ENCODE measurements at regions not wholly inside any gene's neighbourhood (a gene's known extent, or its start where the extent isn't known, plus 50 kb on each side); places are given as distances from the start of the nearest gene placed in this dataset.
"Not testable (repeated sequence)": the region's sequence is repeated elsewhere in the genome, so short reads cannot be mapped to it uniquely, and the experiment has no call there.

DNA sequence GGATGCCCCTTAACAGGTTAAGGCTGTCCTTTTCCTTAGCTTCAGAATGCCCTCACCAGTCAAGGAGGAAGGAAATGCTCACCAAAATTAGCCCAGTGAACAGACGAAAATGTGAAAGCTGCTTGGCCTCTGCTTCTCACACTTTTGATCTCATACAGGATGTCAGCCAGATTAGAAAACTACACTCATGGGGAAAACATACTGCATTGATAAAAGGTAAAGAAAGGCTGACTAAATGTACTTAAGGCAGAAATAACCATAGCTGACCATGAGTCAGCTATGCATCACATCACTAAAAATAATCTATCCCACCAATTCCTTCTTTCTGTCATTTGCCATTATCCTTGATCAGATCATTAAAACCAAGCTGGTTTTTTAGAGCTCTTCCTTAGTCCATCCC is 198.4 kb upstream of the TENT5A start:
- TF ChIP-seq, protein P1, sequence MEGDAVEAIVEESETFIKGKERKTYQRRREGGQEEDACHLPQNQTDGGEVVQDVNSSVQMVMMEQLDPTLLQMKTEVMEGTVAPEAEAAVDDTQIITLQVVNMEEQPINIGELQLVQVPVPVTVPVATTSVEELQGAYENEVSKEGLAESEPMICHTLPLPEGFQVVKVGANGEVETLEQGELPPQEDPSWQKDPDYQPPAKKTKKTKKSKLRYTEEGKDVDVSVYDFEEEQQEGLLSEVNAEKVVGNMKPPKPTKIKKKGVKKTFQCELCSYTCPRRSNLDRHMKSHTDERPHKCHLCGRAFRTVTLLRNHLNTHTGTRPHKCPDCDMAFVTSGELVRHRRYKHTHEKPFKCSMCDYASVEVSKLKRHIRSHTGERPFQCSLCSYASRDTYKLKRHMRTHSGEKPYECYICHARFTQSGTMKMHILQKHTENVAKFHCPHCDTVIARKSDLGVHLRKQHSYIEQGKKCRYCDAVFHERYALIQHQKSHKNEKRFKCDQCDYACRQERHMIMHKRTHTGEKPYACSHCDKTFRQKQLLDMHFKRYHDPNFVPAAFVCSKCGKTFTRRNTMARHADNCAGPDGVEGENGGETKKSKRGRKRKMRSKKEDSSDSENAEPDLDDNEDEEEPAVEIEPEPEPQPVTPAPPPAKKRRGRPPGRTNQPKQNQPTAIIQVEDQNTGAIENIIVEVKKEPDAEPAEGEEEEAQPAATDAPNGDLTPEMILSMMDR (IDR thresholded peaks at IDR 0.05): no peak
- TF ChIP-seq POLR2A (IDR thresholded peaks at IDR 0.05) (no peak), POLR2AphosphoS5 (IDR thresholded peaks at IDR 0.05) (no peak)
- intact Hi-C loops (cut with DNase I): no loop called here
- WGBS: 29% methylated on average over 1 of the region's 1 CpG
- Histone ChIP-seq H3K36me3 (no peaks in the 10 kb centered on the region), H3K4me1 (replicated peaks) (no peaks in the 10 kb centered on the region), H3K27me3 (replicated peaks; ENCODE audit: insufficient read depth) (no peaks in the 10 kb centered on the region), H3K27ac (no peak overlapping the region), H3K9me3 (no peaks in the 10 kb centered on the region), H3K4me3 (no peak overlapping the region)
- DNase-seq (ENCODE audit: low spot score): no peak

- Histone ChIP-seq H3K36me3 (no peaks in the 10 kb centered on the region), H3K4me3 (no peak overlapping the region), H3K4me1 (replicated peaks) (no peaks in the 10 kb centered on the region), H3K27me3 (replicated peaks; ENCODE audit: insufficient read depth) (no peaks in the 10 kb centered on the region), H3K9me3 (no peaks in the 10 kb centered on the region), H3K27ac (no peak overlapping the region)
- no peak for DNase-seq (ENCODE audit: low spot score)
- intact Hi-C loops (cut with DNase I): no loop called here
- TF ChIP-seq POLR2A (IDR thresholded peaks at IDR 0.05) (no peak), POLR2AphosphoS5 (IDR thresholded peaks at IDR 0.05) (no peak)
These were observed 196.4 kb upstream of the TENT5A start for GRCh38 chr6:81948861-81949260.

- 82% methylated on average over 4 of the region's 4 CpGs for WGBS
- H3K4me1 ChIP-seq (replicated peaks); H3K27me3 ChIP-seq (replicated peaks; ENCODE audit: insufficient read depth); H3K36me3 ChIP-seq; intact Hi-C loops (cut with DNase I); H3K27ac ChIP-seq; H3K4me3 ChIP-seq; DNase-seq (ENCODE audit: low spot score); H3K9me3 ChIP-seq: not testable (repeated sequence)
These were observed 195.7 kb upstream of the TENT5A start for GRCh38 chr6:81948196-81948595.

DNA sequence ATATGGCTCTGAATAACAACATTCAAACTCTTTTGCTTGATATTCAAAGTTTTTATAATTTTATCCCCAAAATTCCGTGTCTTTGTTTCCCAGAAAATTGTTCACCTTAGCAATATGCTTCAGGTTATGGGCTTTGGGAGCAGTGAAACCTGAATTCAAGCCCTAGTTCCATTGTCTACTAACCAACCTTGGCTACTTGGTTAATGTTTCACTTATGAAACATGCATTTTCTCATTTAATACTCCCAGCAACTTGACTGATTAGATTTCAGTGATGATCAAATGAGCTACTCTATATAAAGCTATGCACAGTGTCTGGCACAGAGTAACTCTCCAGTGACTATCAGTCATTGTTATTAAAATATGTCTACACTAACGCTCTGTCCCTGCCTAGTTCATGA is 192.2 kb upstream of the TENT5A start:
- intact Hi-C loops (cut with DNase I): no loop called here
- H3K9me3 ChIP-seq: no peaks in the 10 kb centered on the region
- H3K4me1 ChIP-seq (replicated peaks): no peaks in the 10 kb centered on the region
- H3K27ac ChIP-seq: no peak overlapping the region
- TF ChIP-seq POLR2AphosphoS5 (IDR thresholded peaks at IDR 0.05) (no peak), POLR2A (IDR thresholded peaks at IDR 0.05) (no peak)
- TF ChIP-seq, protein P1 (IDR thresholded peaks at IDR 0.05): no peak
- H3K36me3 ChIP-seq: no peaks in the 10 kb centered on the region
- DNase-seq (ENCODE audit: low spot score): no peak
- 92% methylated on average over 2 of the region's 2 CpGs for WGBS
- no peaks in the 10 kb centered on the region for H3K27me3 ChIP-seq (replicated peaks; ENCODE audit: insufficient read depth)
- no peak overlapping the region for H3K4me3 ChIP-seq

- WGBS: 95% methylated on average over 3 of the region's 3 CpGs
- H3K4me3 ChIP-seq; H3K4me1 ChIP-seq (replicated peaks); intact Hi-C loops (cut with DNase I); H3K36me3 ChIP-seq; H3K9me3 ChIP-seq; H3K27ac ChIP-seq; H3K27me3 ChIP-seq (replicated peaks; ENCODE audit: insufficient read depth); DNase-seq (ENCODE audit: low spot score): not testable (repeated sequence)
These were observed 190.4 kb upstream of the TENT5A start for GRCh38 chr6:81942842-81943241.

DNA sequence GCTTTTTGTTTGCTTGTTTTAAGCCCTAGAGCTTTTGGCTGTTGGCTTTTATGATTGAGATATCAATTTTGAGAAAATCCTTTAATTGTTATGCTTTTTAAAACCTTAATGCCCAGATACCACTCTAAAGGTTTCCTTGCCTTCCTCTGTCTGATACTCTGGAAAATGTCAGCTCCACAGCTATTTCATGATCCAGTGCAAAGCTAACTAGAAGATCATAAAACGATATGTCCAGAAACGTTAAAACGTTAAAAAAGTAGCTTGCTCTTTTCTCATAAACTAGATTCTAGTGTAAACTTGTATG is 189.5 kb upstream of the TENT5A start:
- no peaks in the 10 kb centered on the region for H3K36me3 ChIP-seq
- no peak overlapping the region for H3K4me3 ChIP-seq
- H3K9me3 ChIP-seq: no peaks in the 10 kb centered on the region
- H3K27me3 ChIP-seq (replicated peaks; ENCODE audit: insufficient read depth): no peaks in the 10 kb centered on the region
- no peaks in the 10 kb centered on the region for H3K4me1 ChIP-seq (replicated peaks)
- no peak overlapping the region for H3K27ac ChIP-seq
- intact Hi-C loops (cut with DNase I): no loop called here
- 53% methylated on average over 3 of the region's 3 CpGs for WGBS
- DNase-seq (ENCODE audit: low spot score): no peak
- no peak for TF ChIP-seq POLR2AphosphoS5 (IDR thresholded peaks at IDR 0.05)
- TF ChIP-seq, protein P1 (IDR thresholded peaks at IDR 0.05): no peak
- no peak for TF ChIP-seq POLR2A (IDR thresholded peaks at IDR 0.05)

All from prostate gland (tissue), 2 donors.